ENCODE measurements at regions not wholly inside any gene's neighbourhood (a gene's known extent, or its start where the extent isn't known, plus 50 kb on each side); places are given as distances from the start of the nearest gene placed in this dataset.

DNA sequence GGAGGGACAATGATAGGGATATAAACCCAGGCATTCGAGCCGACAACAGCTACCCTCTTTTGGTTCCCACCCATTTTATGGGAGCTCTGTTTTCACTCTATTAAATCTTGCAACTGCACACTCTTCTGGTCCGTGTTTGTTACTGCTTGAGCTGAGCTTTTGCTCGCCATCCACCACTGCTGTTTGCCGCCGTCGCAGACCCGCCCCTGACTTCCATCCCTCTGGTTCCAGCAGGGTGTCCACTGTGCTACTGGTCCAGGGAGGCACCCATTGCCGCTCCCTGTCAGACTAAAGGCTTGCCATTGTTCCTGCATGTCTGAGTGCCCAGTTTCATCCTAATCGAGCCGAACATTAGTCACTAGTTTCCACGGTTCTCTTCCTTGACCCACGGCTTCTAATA lies 1170.5 kb upstream of the PABPC4L start:
- H3K9me3 ChIP-seq, result peaks cover 0 to 2% (median 0%) of the 10 kb centered on the region in 4 donors
- no peak overlapping the region for H3K27ac ChIP-seq
- H3K4me1 ChIP-seq, result peaks cover 0 to 3% (median 0%) of the 10 kb centered on the region in 4 donors
- no peaks in the 10 kb centered on the region for H3K27me3 ChIP-seq
- H3K36me3 ChIP-seq, result no peaks in the 10 kb centered on the region
- no peak for TF ChIP-seq CTCF (IDR thresholded peaks at IDR 0.05)
- no peak for TF ChIP-seq POLR2AphosphoS5 (IDR thresholded peaks at IDR 0.05)
- no peak for TF ChIP-seq EP300 (IDR thresholded peaks at IDR 0.05)
- no peak for TF ChIP-seq POLR2A (IDR thresholded peaks at IDR 0.05)
- intact Hi-C loops (cut with DNase I), result no loop called here
- no peak for DNase-seq
- no peak overlapping the region for H3K4me3 ChIP-seq
- 92% methylated on average over 13 of the region's 13 CpGs for WGBS, 2 donors

GRCh38 chr4:135371137-135371536 lies 1169.5 kb upstream of the PABPC4L start:
- DNase-seq, result no peak
- H3K36me3 ChIP-seq, result no peaks in the 10 kb centered on the region
- H3K27ac ChIP-seq, result no peak overlapping the region
- H3K27me3 ChIP-seq, result no peaks in the 10 kb centered on the region
- 67 to 77% methylated on average over 4 of the region's 4 CpGs for whole genome bisulfite sequencing, 2 donors
- peaks cover 0 to 3% (median 0%) of the 10 kb centered on the region in 4 donors for H3K4me1 ChIP-seq
- intact Hi-C loops (cut with DNase I), result no loop called here
- H3K9me3 ChIP-seq, result peaks cover 0 to 2% (median 0%) of the 10 kb centered on the region in 4 donors
- no peak for TF ChIP-seq POLR2A (IDR thresholded peaks at IDR 0.05)
- no peak for TF ChIP-seq POLR2AphosphoS5 (IDR thresholded peaks at IDR 0.05)
- TF ChIP-seq CTCF (IDR thresholded peaks at IDR 0.05), result no peak
- TF ChIP-seq EP300 (IDR thresholded peaks at IDR 0.05), result no peak
- no peak overlapping the region for H3K4me3 ChIP-seq

DNA sequence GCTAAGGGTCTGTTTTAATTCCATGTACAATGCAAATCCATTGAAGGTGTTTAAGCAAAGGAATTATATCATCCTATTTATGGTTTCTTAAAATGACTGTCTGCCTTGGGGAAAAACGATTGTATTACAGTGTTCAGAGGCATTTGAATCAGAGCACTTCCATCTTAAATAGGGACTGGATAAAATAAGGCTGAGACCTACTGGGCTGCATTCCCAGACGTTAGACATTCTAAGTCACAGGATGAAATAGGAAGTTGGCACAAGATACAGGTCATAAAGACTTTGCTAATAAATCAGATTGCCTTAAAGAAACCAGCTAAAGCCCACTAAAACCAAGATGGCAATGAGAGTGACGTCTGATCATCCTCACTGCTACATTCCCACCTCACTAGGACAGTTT lies 1167.2 kb upstream of the PABPC4L start:
- intact Hi-C loops (cut with DNase I), result no loop called here
- 34 to 53% methylated on average over 3 of the region's 3 CpGs for WGBS, 2 donors

DNA sequence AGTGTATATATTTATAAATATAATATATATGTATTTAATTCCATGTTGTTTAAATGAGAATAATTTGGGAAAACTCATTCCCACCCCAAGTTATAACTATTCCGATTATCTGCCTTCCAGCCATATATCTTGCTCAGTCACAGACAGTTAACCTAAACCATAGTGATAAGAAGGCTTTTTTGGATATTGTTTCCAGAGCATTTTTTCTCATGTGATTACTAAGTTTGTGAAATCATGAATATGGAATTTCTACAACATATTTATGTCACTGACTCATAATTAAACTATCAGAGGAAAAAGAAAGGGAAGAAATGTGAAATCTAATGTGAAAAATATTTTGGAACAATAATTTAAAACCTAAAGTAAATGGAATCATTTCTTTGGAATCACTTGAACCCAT lies 1163.5 kb upstream of the PABPC4L start:
- 82 to 87% methylated on average over 1 of the region's 1 CpG for WGBS, 2 donors
- Histone ChIP-seq H3K9me3 (no peaks in the 10 kb centered on the region), H3K27me3 (no peaks in the 10 kb centered on the region), H3K36me3 (no peaks in the 10 kb centered on the region), H3K4me3 (no peak overlapping the region), H3K27ac (no peak overlapping the region), H3K4me1 (peaks cover 0 to 3% (median 0%) of the 10 kb centered on the region in 4 donors)
- TF ChIP-seq EP300 (IDR thresholded peaks at IDR 0.05) (no peak), POLR2AphosphoS5 (IDR thresholded peaks at IDR 0.05) (no peak), CTCF (IDR thresholded peaks at IDR 0.05) (no peak), POLR2A (IDR thresholded peaks at IDR 0.05) (no peak)
- no peak for DNase-seq
- intact Hi-C loops (cut with DNase I), result no loop called here

More for the DNA sequence above, 1167.2 kb upstream of the PABPC4L start:
- Histone ChIP-seq H3K9me3 (no peaks in the 10 kb centered on the region), H3K27me3 (no peaks in the 10 kb centered on the region), H3K4me1 (peaks cover 0 to 3% (median 0%) of the 10 kb centered on the region in 4 donors), H3K27ac (no peak overlapping the region), H3K4me3 (no peak overlapping the region), H3K36me3 (no peaks in the 10 kb centered on the region)
- no peak for DNase-seq
- TF ChIP-seq POLR2A (IDR thresholded peaks at IDR 0.05), result no peak
- TF ChIP-seq POLR2AphosphoS5 (IDR thresholded peaks at IDR 0.05), result no peak
- no peak for TF ChIP-seq EP300 (IDR thresholded peaks at IDR 0.05)
- TF ChIP-seq CTCF (IDR thresholded peaks at IDR 0.05), result no peak

DNA sequence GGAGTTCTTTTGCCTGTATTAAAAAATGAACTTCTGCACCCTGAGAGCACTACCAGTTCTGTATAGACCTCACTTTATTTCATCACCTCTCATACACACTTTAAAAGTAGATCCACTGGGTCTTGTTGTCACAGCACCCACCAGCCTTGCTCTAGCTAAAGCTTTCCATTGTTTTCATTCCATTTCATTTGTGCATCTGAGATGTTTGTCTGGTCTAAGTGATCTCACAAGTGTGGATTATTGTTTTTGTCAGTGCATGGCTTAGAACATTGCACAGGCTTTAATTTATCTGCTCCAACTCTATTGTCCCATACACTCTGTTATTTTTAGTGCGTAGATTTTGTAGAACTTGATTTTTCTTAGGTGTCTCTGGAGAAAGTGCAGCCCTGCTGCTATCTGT lies 1157.5 kb upstream of the PABPC4L start:
- DNase-seq, result no peak
- Histone ChIP-seq H3K36me3 (no peaks in the 10 kb centered on the region), H3K9me3 (no peaks in the 10 kb centered on the region), H3K4me3 (no peak overlapping the region), H3K27me3 (no peaks in the 10 kb centered on the region), H3K4me1 (no peaks in the 10 kb centered on the region), H3K27ac (no peak overlapping the region)
- intact Hi-C loops (cut with DNase I), result no loop called here
- 86 to 92% methylated on average over 1 of the region's 1 CpG for WGBS, 2 donors
- TF ChIP-seq CTCF (IDR thresholded peaks at IDR 0.05) (no peak), POLR2A (IDR thresholded peaks at IDR 0.05) (no peak), EP300 (IDR thresholded peaks at IDR 0.05) (no peak), POLR2AphosphoS5 (IDR thresholded peaks at IDR 0.05) (no peak)
